ENCODE measurements at regions not wholly inside any gene's neighbourhood (a gene's known extent, or its start where the extent isn't known, plus 50 kb on each side); places are given as distances from the start of the nearest gene placed in this dataset.

DNA sequence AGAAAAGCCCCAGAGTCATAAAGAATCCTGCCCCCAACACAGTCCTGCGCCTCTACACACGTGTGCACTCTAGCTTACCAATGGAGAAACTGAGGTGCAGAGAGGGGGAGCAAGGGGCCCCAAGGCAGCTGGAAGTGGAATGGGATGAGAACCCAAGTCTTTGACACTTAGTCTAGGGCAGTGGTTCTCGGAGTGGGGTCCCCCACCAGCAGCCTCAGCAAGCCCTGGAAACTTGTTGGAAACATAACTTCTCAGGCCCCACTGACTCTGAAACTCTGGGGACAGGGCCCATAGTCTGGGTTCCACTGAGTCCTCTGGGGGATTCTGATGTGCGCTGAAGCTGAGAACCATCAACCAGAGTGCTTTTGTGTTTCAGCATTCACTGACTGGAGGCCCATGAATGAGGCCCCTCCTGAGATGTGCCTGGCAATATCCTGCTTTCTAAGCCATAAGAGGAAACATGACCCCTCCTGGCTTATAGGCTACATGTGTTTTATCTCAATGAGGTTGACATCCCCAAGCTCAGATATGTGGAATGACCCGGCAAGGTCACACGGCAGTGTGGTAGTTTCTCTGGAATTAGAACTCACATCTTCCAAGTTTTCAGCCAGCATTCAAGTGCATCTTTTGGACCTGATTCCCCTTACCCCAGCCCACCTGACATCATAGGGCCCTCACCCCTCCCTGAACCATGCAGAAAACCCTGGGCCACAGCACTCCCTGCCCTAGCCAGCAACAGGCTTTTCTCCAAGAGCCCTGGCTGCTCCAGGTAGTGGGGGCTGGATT is 147.3 kb upstream of the PCBD1 start:
- TF ChIP-seq, protein P1, sequence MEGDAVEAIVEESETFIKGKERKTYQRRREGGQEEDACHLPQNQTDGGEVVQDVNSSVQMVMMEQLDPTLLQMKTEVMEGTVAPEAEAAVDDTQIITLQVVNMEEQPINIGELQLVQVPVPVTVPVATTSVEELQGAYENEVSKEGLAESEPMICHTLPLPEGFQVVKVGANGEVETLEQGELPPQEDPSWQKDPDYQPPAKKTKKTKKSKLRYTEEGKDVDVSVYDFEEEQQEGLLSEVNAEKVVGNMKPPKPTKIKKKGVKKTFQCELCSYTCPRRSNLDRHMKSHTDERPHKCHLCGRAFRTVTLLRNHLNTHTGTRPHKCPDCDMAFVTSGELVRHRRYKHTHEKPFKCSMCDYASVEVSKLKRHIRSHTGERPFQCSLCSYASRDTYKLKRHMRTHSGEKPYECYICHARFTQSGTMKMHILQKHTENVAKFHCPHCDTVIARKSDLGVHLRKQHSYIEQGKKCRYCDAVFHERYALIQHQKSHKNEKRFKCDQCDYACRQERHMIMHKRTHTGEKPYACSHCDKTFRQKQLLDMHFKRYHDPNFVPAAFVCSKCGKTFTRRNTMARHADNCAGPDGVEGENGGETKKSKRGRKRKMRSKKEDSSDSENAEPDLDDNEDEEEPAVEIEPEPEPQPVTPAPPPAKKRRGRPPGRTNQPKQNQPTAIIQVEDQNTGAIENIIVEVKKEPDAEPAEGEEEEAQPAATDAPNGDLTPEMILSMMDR (IDR thresholded peaks at IDR 0.05), result no peak
- no peak for TF ChIP-seq POLR2A (IDR thresholded peaks at IDR 0.05; ENCODE audit: low read depth)
